ENCODE measurements at regions not wholly inside any gene's neighbourhood (a gene's known extent, or its start where the extent isn't known, plus 50 kb on each side); places are given as distances from the start of the nearest gene placed in this dataset.
"Not testable (repeated sequence)": the region's sequence is repeated elsewhere in the genome, so short reads cannot be mapped to it uniquely, and the experiment has no call there.

- ATAC-seq = no peak
- H3K27ac Mint-ChIP-seq = no peak overlapping the region
- H3K9me3 Mint-ChIP-seq = no peaks in the 10 kb centered on the region
- H3K4me1 Mint-ChIP-seq = no peaks in the 10 kb centered on the region
- no peaks in the 10 kb centered on the region for H3K27me3 Mint-ChIP-seq
- DNase-seq = no peak
- no peak overlapping the region for H3K4me3 Mint-ChIP-seq
Observed at GRCh38 chr2:49861821-49862220, 707.5 kb upstream of the FSHR start.

- Mint-ChIP-seq H3K4me3 (no peak overlapping the region), H3K27ac (peak overlapping the region in 1 of 2 donors; percentile 29), H3K9me3 (no peaks in the 10 kb centered on the region), H3K27me3 (no peaks in the 10 kb centered on the region), H3K4me1 (no peaks in the 10 kb centered on the region)
- DNase-seq (no peak), ATAC-seq (no peak)
Observed at GRCh38 chr2:49860834-49861233, 706.5 kb upstream of the FSHR start.

- ATAC-seq = no peak
- no peaks in the 10 kb centered on the region for H3K4me1 Mint-ChIP-seq
Observed at GRCh38 chr2:49860170-49860569, 705.9 kb upstream of the FSHR start.

GRCh38 chr2:49858657-49859056, 704.3 kb upstream of the FSHR start:
- H3K27me3 Mint-ChIP-seq = no peaks in the 10 kb centered on the region

More at GRCh38 chr2:49860170-49860569, 705.9 kb upstream of the FSHR start:
- H3K9me3 Mint-ChIP-seq = no peaks in the 10 kb centered on the region
- no peak for DNase-seq
- H3K4me3 Mint-ChIP-seq = no peak overlapping the region
- H3K27me3 Mint-ChIP-seq = no peaks in the 10 kb centered on the region
- H3K27ac Mint-ChIP-seq = no peak overlapping the region

GRCh38 chr2:49858113-49858490, 703.8 kb upstream of the FSHR start:
- Mint-ChIP-seq H3K27ac (no peak overlapping the region), H3K27me3 (no peaks in the 10 kb centered on the region), H3K4me3 (no peak overlapping the region), H3K4me1 (no peaks in the 10 kb centered on the region), H3K9me3 (no peaks in the 10 kb centered on the region)
- ATAC-seq (no peak), DNase-seq (no peak)

More at GRCh38 chr2:49858657-49859056, 704.3 kb upstream of the FSHR start:
- Mint-ChIP-seq H3K9me3 (no peaks in the 10 kb centered on the region), H3K4me1 (no peaks in the 10 kb centered on the region), H3K4me3 (no peak overlapping the region), H3K27ac (no peak overlapping the region)
- DNase-seq (no peak), ATAC-seq (no peak)

GRCh38 chr2:49857371-49858112, 703.2 kb upstream of the FSHR start:
- Mint-ChIP-seq H3K27me3 (no peaks in the 10 kb centered on the region), H3K27ac (no peak overlapping the region), H3K9me3 (no peaks in the 10 kb centered on the region), H3K4me3 (no peak overlapping the region), H3K4me1 (no peaks in the 10 kb centered on the region)
- ATAC-seq = no peak
- DNase-seq = no peak

- no peak overlapping the region for H3K27ac Mint-ChIP-seq
- H3K4me1 Mint-ChIP-seq = no peaks in the 10 kb centered on the region
- H3K27me3 Mint-ChIP-seq = no peaks in the 10 kb centered on the region
- H3K9me3 Mint-ChIP-seq = peaks cover 0 to 5% of the 10 kb centered on the region in 2 donors
- DNase-seq (no peak), ATAC-seq (no peak)
- no peak overlapping the region for H3K4me3 Mint-ChIP-seq
Observed at GRCh38 chr2:49845671-49846070, 691.4 kb upstream of the FSHR start.

- DNase-seq = no peak
- H3K4me3 Mint-ChIP-seq = no peak overlapping the region
- H3K4me1 Mint-ChIP-seq = no peaks in the 10 kb centered on the region
Observed at GRCh38 chr2:49845021-49845420, 690.7 kb upstream of the FSHR start.

GRCh38 chr2:49844113-49844512, 689.8 kb upstream of the FSHR start:
- not testable (repeated sequence) for H3K4me3 Mint-ChIP-seq, DNase-seq, H3K27ac Mint-ChIP-seq, H3K4me1 Mint-ChIP-seq, ATAC-seq, H3K27me3 Mint-ChIP-seq, H3K9me3 Mint-ChIP-seq

More at GRCh38 chr2:49845021-49845420, 690.7 kb upstream of the FSHR start:
- Mint-ChIP-seq H3K9me3 (peaks cover 0 to 5% of the 10 kb centered on the region in 2 donors), H3K27ac (no peak overlapping the region), H3K27me3 (no peaks in the 10 kb centered on the region)
- ATAC-seq = no peak

GRCh38 chr2:49843314-49843713, 689.0 kb upstream of the FSHR start:
- H3K4me3 Mint-ChIP-seq = no peak overlapping the region
- no peak for ATAC-seq
- H3K27ac Mint-ChIP-seq = no peak overlapping the region

GRCh38 chr2:49840428-49840975, 686.2 kb upstream of the FSHR start:
- Mint-ChIP-seq H3K4me1 (no peaks in the 10 kb centered on the region), H3K27ac (no peak overlapping the region), H3K9me3 (peaks cover 0 to 5% of the 10 kb centered on the region in 2 donors), H3K27me3 (no peaks in the 10 kb centered on the region), H3K4me3 (no peak overlapping the region)
- DNase-seq (no peak), ATAC-seq (no peak)

More at GRCh38 chr2:49843314-49843713, 689.0 kb upstream of the FSHR start:
- no peak for DNase-seq
- Mint-ChIP-seq H3K4me1 (no peaks in the 10 kb centered on the region), H3K27me3 (no peaks in the 10 kb centered on the region), H3K9me3 (peaks cover 0 to 5% of the 10 kb centered on the region in 2 donors)

- peaks cover 0 to 5% of the 10 kb centered on the region in 2 donors for H3K9me3 Mint-ChIP-seq
- H3K27me3 Mint-ChIP-seq = no peaks in the 10 kb centered on the region
- DNase-seq = no peak
- no peak overlapping the region for H3K27ac Mint-ChIP-seq
- ATAC-seq = no peak
- H3K4me3 Mint-ChIP-seq = no peak overlapping the region
- no peaks in the 10 kb centered on the region for H3K4me1 Mint-ChIP-seq
Observed at GRCh38 chr2:49839818-49840217, 685.5 kb upstream of the FSHR start.

- Mint-ChIP-seq H3K4me3 (no peak overlapping the region), H3K27me3 (no peaks in the 10 kb centered on the region)
Observed at GRCh38 chr2:49837561-49838293, 683.4 kb upstream of the FSHR start.

GRCh38 chr2:49836017-49836416, 681.7 kb upstream of the FSHR start:
- Mint-ChIP-seq H3K27me3 (no peaks in the 10 kb centered on the region), H3K27ac (no peak overlapping the region), H3K4me3 (no peak overlapping the region), H3K9me3 (no peaks in the 10 kb centered on the region), H3K4me1 (no peaks in the 10 kb centered on the region)
- no peak for ATAC-seq
- no peak for DNase-seq

More at GRCh38 chr2:49837561-49838293, 683.4 kb upstream of the FSHR start:
- H3K27ac Mint-ChIP-seq = no peak overlapping the region
- no peaks in the 10 kb centered on the region for H3K4me1 Mint-ChIP-seq
- no peaks in the 10 kb centered on the region for H3K9me3 Mint-ChIP-seq
- ATAC-seq = no peak
- no peak for DNase-seq

- no peaks in the 10 kb centered on the region for H3K4me1 Mint-ChIP-seq
- no peaks in the 10 kb centered on the region for H3K9me3 Mint-ChIP-seq
- no peak overlapping the region for H3K27ac Mint-ChIP-seq
- H3K27me3 Mint-ChIP-seq = no peaks in the 10 kb centered on the region
- no peak overlapping the region for H3K4me3 Mint-ChIP-seq
- ATAC-seq (no peak), DNase-seq (no peak)
Observed at GRCh38 chr2:49834433-49834832, 680.1 kb upstream of the FSHR start.

GRCh38 chr2:49832555-49832954, 678.2 kb upstream of the FSHR start:
- Mint-ChIP-seq H3K27ac (no peak overlapping the region), H3K27me3 (no peaks in the 10 kb centered on the region)

More at GRCh38 chr2:49832555-49832954, 678.2 kb upstream of the FSHR start:
- no peak overlapping the region for H3K4me3 Mint-ChIP-seq
- DNase-seq (no peak), ATAC-seq (no peak)
- H3K4me1 Mint-ChIP-seq = no peaks in the 10 kb centered on the region
- H3K9me3 Mint-ChIP-seq = no peaks in the 10 kb centered on the region

Data from stimulated activated naive CD8-positive, alpha-beta T cell treated with anti-CD3 and anti-CD28 coated beads, Interleukin-15, amount 100 ng/mL, for 72 hours (primary cell).